Esophagus squamous epithelium (tissue), 5 donors: ENCODE measurements at regions not wholly inside any gene's neighbourhood (a gene's known extent, or its start where the extent isn't known, plus 50 kb on each side); places are given as distances from the start of the nearest gene placed in this dataset.
"Not testable (repeated sequence)": the region's sequence is repeated elsewhere in the genome, so short reads cannot be mapped to it uniquely, and the experiment has no call there.

Source experiments
- DNase-seq: peaks from one replicate; lab custom pipeline; 2025; lab: John Stamatoyannopoulos, UW
- H3K27ac ChIP-seq, 4 donors: fragments of 200-600 bp; sonication (generic); one replicate each; pipeline ENCODE4 v1.5.1; 2016 to 2019; ENCODE audit warnings: mild to moderate bottlenecking in 1 of 4
- H3K27me3 ChIP-seq, 4 donors: fragments of 200-600 bp; sonication (generic); 1 replicate in 3 of 4; 2 replicates in 1 of 4; pipeline versions ENCODE4 v1.5.1 to v1.6.0; 2017 to 2021; ENCODE audit warnings: antibody characterized with exemption in 1 of 4
- H3K36me3 ChIP-seq, 3 donors: fragments of 200-600 bp; sonication (generic); one replicate each; pipeline ENCODE4 v1.5.1; 2016 to 2019
- H3K4me1 ChIP-seq, 3 donors: fragments of 200-600 bp; sonication (generic); one replicate each; pipeline ENCODE4 v1.5.1; 2017 to 2019
- H3K4me3 ChIP-seq, 4 donors: fragments of 200-600 bp; sonication (generic); 1 replicate in 3 of 4; 2 replicates in 1 of 4; pipeline ENCODE4 v1.5.1; 2016 to 2019; ENCODE audit warnings: mild to moderate bottlenecking in 2 of 4, moderate library complexity in 1 of 4
- H3K9me3 ChIP-seq, 3 donors: fragments of 200-600 bp; sonication (generic); one replicate each; pipeline ENCODE4 v1.5.1; 2016 to 2019
- CTCF ChIP-seq, 6 experiments: fragments of 450-650 bp in 4 of 6; fragments of 200-600 bp in 2 of 6; sonication (generic) in 2 of 6; IDR thresholded peaks; one replicate each; pipeline ENCODE4 v1.5.1; 2016 to 2019; ENCODE audit warnings: antibody characterized with exemption in 6 of 6, mild to moderate bottlenecking in 4 of 6, moderate library complexity in 4 of 6
- POLR2A ChIP-seq, 4 donors: fragments of 450-650 bp; IDR thresholded peaks; one replicate each; pipeline ENCODE4 v1.6.1; 2017; ENCODE audit warnings: antibody characterized with exemption in 4 of 4, mild to moderate bottlenecking in 4 of 4, moderate library complexity in 3 of 4
- WGBS, 2 donors: methylation state at CpG; one replicate each; pipeline ENCODE4 v1.1.5; 2018; 5-methylcytosine and 5-hydroxymethylcytosine counted together
- intact Hi-C: fragments of 100-400 bp; cut with DNase I; formaldehyde crosslinking; loops from one replicate; pipeline ENCODE4 v1.15.0; 2022
- donor health status: DM: yes; HTN: yes; CAD: no.

GRCh38 chr2:101630224-101630949, 67.1 kb upstream of the MAP4K4 start:
- Histone ChIP-seq H3K4me1 (no peaks in the 10 kb centered on the region), H3K4me3 (no peak overlapping the region), H3K9me3 (no peaks in the 10 kb centered on the region), H3K36me3 (no peaks in the 10 kb centered on the region), H3K27ac (no peak overlapping the region), H3K27me3 (no peaks in the 10 kb centered on the region)
- intact Hi-C loops, result no loop called here
- TF ChIP-seq POLR2A (IDR thresholded peaks at IDR 0.05), result no peak
- no peak for TF ChIP-seq CTCF (IDR thresholded peaks at IDR 0.05)
- WGBS, 2 donors, result 74 to 83% methylated on average over 9 to 11 of the region's 18 CpGs
- no peak for DNase-seq

GRCh38 chr2:101628030-101628392, 69.5 kb upstream of the MAP4K4 start:
- H3K36me3 ChIP-seq, result no peaks in the 10 kb centered on the region
- no peak overlapping the region for H3K4me3 ChIP-seq
- no peak overlapping the region for H3K27ac ChIP-seq
- TF ChIP-seq POLR2A (IDR thresholded peaks at IDR 0.05) (no peak), CTCF (IDR thresholded peaks at IDR 0.05) (no peak)
- no peaks in the 10 kb centered on the region for H3K9me3 ChIP-seq
- intact Hi-C loops, result no loop called here
- 90 to 94% methylated on average over 8 to 11 of the region's 16 CpGs for WGBS, 2 donors
- H3K4me1 ChIP-seq, result no peaks in the 10 kb centered on the region
- DNase-seq, result no peak
- H3K27me3 ChIP-seq, result no peaks in the 10 kb centered on the region

- H3K9me3 ChIP-seq, result no peaks in the 10 kb centered on the region
- H3K27me3 ChIP-seq, result no peaks in the 10 kb centered on the region
- no peak overlapping the region for H3K4me3 ChIP-seq
- DNase-seq, result no peak
- intact Hi-C loops, result no loop called here
- no peaks in the 10 kb centered on the region for H3K36me3 ChIP-seq
- no peaks in the 10 kb centered on the region for H3K4me1 ChIP-seq
- WGBS, 2 donors, result 82 to 85% methylated on average over 14 of the region's 14 CpGs
- no peak overlapping the region for H3K27ac ChIP-seq
- TF ChIP-seq CTCF (IDR thresholded peaks at IDR 0.05), result no peak
- TF ChIP-seq POLR2A (IDR thresholded peaks at IDR 0.05), result no peak
These were observed 70.0 kb upstream of the MAP4K4 start for GRCh38 chr2:101627285-101628029.

- H3K27ac ChIP-seq, H3K4me1 ChIP-seq, H3K4me3 ChIP-seq, H3K9me3 ChIP-seq, intact Hi-C loops, DNase-seq, H3K36me3 ChIP-seq, H3K27me3 ChIP-seq: not testable (repeated sequence)
- 89 to 98% methylated on average over 7 to 8 of the region's 8 CpGs for WGBS, 2 donors
These were observed 71.7 kb upstream of the MAP4K4 start for GRCh38 chr2:101625814-101626213.

GRCh38 chr2:101625387-101625786, 72.1 kb upstream of the MAP4K4 start:
- DNase-seq, result no peak
- 67 to 72% methylated on average over 7 of the region's 7 CpGs for WGBS, 2 donors
- Histone ChIP-seq H3K27ac (no peak overlapping the region), H3K9me3 (no peaks in the 10 kb centered on the region), H3K4me3 (no peak overlapping the region), H3K4me1 (no peaks in the 10 kb centered on the region), H3K27me3 (no peaks in the 10 kb centered on the region), H3K36me3 (no peaks in the 10 kb centered on the region)
- intact Hi-C loops, result no loop called here
- TF ChIP-seq CTCF (IDR thresholded peaks at IDR 0.05) (no peak), POLR2A (IDR thresholded peaks at IDR 0.05) (no peak)
